WTC11 (cell line): ENCODE measurements at regions not wholly inside any gene's neighbourhood (a gene's known extent, or its start where the extent isn't known, plus 50 kb on each side); places are given as distances from the start of the nearest gene placed in this dataset.

Source experiments
- ATAC-seq: fragments of 200-7000 bp; cut with Tn5 transposase; 2 replicates; pipeline ENCODE4 v1.10.0; 2021; ENCODE audit warnings: mild to moderate bottlenecking, moderate library complexity
- CTCF ChIA-PET: fragments of 300-600 bp; sonication (Branson Sonifier 250); formaldehyde crosslinking; loops from one replicate; lab custom pipeline; 2021; ENCODE audit warnings: antibody characterized with exemption; lab: Charles Lee
- POLR2A ChIA-PET: fragments of 350-600 bp; sonication (Branson Sonifier 250); formaldehyde crosslinking; loops from one replicate; lab custom pipeline; 2021; ENCODE audit warnings: antibody characterized with exemption; lab: Charles Lee
- DNase-seq: peaks from one replicate; pipeline ENCODE4 v3.0.0; 2021; ENCODE audit warnings: low spot score
- H3K27ac Mint-ChIP-seq: 2 replicates; pipeline ENCODE4 v1.8.0; 2021; ENCODE audit warnings: mixed read lengths
- H3K27me3 Mint-ChIP-seq: 2 replicates; pipeline ENCODE4 v1.8.0; 2021; ENCODE audit warnings: low read depth, mild to moderate bottlenecking, moderate library complexity, mixed read lengths
- H3K36me3 Mint-ChIP-seq: 2 replicates; pipeline ENCODE4 v1.8.0; 2021; ENCODE audit warnings: mixed read lengths
- H3K4me1 Mint-ChIP-seq: 2 replicates; pipeline ENCODE4 v1.8.0; 2022; ENCODE audit warnings: mixed read lengths
- H3K4me3 Mint-ChIP-seq: 2 replicates; pipeline ENCODE4 v1.8.0; 2021; ENCODE audit warnings: mild to moderate bottlenecking, moderate library complexity, mixed read lengths
- H3K9me3 Mint-ChIP-seq: 2 replicates; pipeline ENCODE4 v1.8.0; 2021; ENCODE audit warnings: mixed read lengths
- AR ChIP-seq: fragments of 250-450 bp; sonication (Bioruptor Pico); IDR thresholded peaks from 2 replicates; pipeline ENCODE4 v1.9.0; 2021; ENCODE audit warnings: mild to moderate bottlenecking
- ATF1 ChIP-seq: sonication (generic); formaldehyde crosslinking; IDR thresholded peaks from 2 replicates; pipeline ENCODE4 v1.8.1; 2023; ENCODE audit warnings: mild to moderate bottlenecking, moderate library complexity, missing genetic modification reagents
- ATF6 ChIP-seq: sonication (generic); formaldehyde crosslinking; IDR thresholded peaks from 2 replicates; pipeline ENCODE4 v1.8.1; 2023; ENCODE audit warnings: mild to moderate bottlenecking, missing genetic modification reagents
- CBFB ChIP-seq: sonication (generic); formaldehyde crosslinking; IDR thresholded peaks from 2 replicates; pipeline ENCODE4 v1.8.1; 2022; ENCODE audit warnings: mild to moderate bottlenecking, low read depth, missing genetic modification reagents
- CREM ChIP-seq: sonication (generic); formaldehyde crosslinking; IDR thresholded peaks from 2 replicates; pipeline ENCODE4 v1.8.1; 2022; ENCODE audit warnings: mild to moderate bottlenecking, missing genetic modification reagents, moderate library complexity
- CTCF ChIP-seq: fragments of 200-600 bp; IDR thresholded peaks from 2 replicates; pipeline ENCODE4 v1.8.0; 2022; ENCODE audit warnings: antibody characterized with exemption
- E2F1 ChIP-seq: sonication (generic); formaldehyde crosslinking; IDR thresholded peaks from 2 replicates; pipeline ENCODE4 v1.8.0; 2022; ENCODE audit warnings: mild to moderate bottlenecking, missing genetic modification reagents
- FOXK1 ChIP-seq: sonication (generic); formaldehyde crosslinking; IDR thresholded peaks from 2 replicates; pipeline ENCODE4 v1.8.0; 2022; ENCODE audit warnings: mild to moderate bottlenecking, moderate library complexity, missing genetic modification reagents
- IRF1 ChIP-seq: sonication (generic); formaldehyde crosslinking; IDR thresholded peaks from 2 replicates; pipeline ENCODE4 v1.8.0; 2023; ENCODE audit warnings: missing genetic modification reagents
- MLX ChIP-seq: sonication (generic); formaldehyde crosslinking; IDR thresholded peaks from 2 replicates; pipeline ENCODE4 v1.8.1; 2023; ENCODE audit warnings: mild to moderate bottlenecking, missing genetic modification reagents, moderate library complexity
- MXD4 ChIP-seq: fragments of 250-450 bp; sonication (Bioruptor Pico); IDR thresholded peaks from 2 replicates; pipeline ENCODE4 v1.8.0; 2021; ENCODE audit warnings: mild to moderate bottlenecking, moderate library complexity, borderline replicate concordance
- MYBL2 ChIP-seq: sonication (generic); formaldehyde crosslinking; IDR thresholded peaks from 2 replicates; pipeline ENCODE4 v1.8.1; 2023; ENCODE audit warnings: mild to moderate bottlenecking, moderate library complexity, missing genetic modification reagents
- NR1H2 ChIP-seq: sonication (generic); formaldehyde crosslinking; IDR thresholded peaks from 2 replicates; pipeline ENCODE4 v1.9.0; 2021; ENCODE audit warnings: mild to moderate bottlenecking, moderate library complexity, missing genetic modification reagents
- RORB ChIP-seq: fragments of 250-450 bp; sonication (Bioruptor Pico); IDR thresholded peaks from 2 replicates; pipeline ENCODE4 v1.9.0; 2021; ENCODE audit warnings: mild to moderate bottlenecking
- SMAD3 ChIP-seq: sonication (generic); formaldehyde crosslinking; IDR thresholded peaks from 2 replicates; pipeline ENCODE4 v1.8.0; 2022; ENCODE audit warnings: missing genetic modification reagents, mild to moderate bottlenecking, borderline replicate concordance
- ZBTB43 ChIP-seq: sonication (generic); formaldehyde crosslinking; IDR thresholded peaks from 2 replicates; pipeline ENCODE4 v1.8.1; 2023; ENCODE audit warnings: mild to moderate bottlenecking, missing genetic modification reagents
- ZNF317 ChIP-seq: sonication (generic); formaldehyde crosslinking; IDR thresholded peaks from 2 replicates; pipeline ENCODE4 v1.8.1; 2023; ENCODE audit warnings: low read depth, mild to moderate bottlenecking, moderate library complexity, missing genetic modification reagents, borderline replicate concordance
- ZNF416 ChIP-seq: fragments of 250-450 bp; sonication (Bioruptor Pico); IDR thresholded peaks from 2 replicates; pipeline ENCODE4 v1.9.0; 2021; ENCODE audit warnings: mild to moderate bottlenecking, inconsistent platforms
- ZNF423 ChIP-seq: fragments of 250-450 bp; sonication (Bioruptor Pico); IDR thresholded peaks from 2 replicates; pipeline ENCODE4 v2.1.2; 2022; ENCODE audit warnings: mild to moderate bottlenecking, moderate library complexity

- H3K4me1 Mint-ChIP-seq, result no peaks in the 10 kb centered on the region
- no peak for DNase-seq
- H3K27ac Mint-ChIP-seq, result no peak overlapping the region
- H3K4me3 Mint-ChIP-seq, result no peak overlapping the region
- CTCF ChIA-PET, result no interaction called here
- H3K9me3 Mint-ChIP-seq, result no peaks in the 10 kb centered on the region
- no peak for ATAC-seq
- no peak for TF ChIP-seq E2F1 (CRISPR knock-in tag)
- TF ChIP-seq MXD4 (CRISPR knock-in tag), result no peak
- no peak for TF ChIP-seq ATF1 (CRISPR knock-in tag)
- no peak for TF ChIP-seq AR (CRISPR knock-in tag)
- TF ChIP-seq SMAD3 (CRISPR knock-in tag), result no peak
- TF ChIP-seq ZNF317 (CRISPR knock-in tag), result no peak
- TF ChIP-seq ZBTB43 (CRISPR knock-in tag), result no peak
- no peak for TF ChIP-seq ZNF416 (CRISPR knock-in tag)
- no peak for TF ChIP-seq CREM (CRISPR knock-in tag)
- TF ChIP-seq NR1H2 (CRISPR knock-in tag), result no peak
- no peak for TF ChIP-seq MLX (CRISPR knock-in tag)
- TF ChIP-seq FOXK1 (CRISPR knock-in tag), result no peak
- TF ChIP-seq ATF6, result no peak
- TF ChIP-seq IRF1, result no peak
- TF ChIP-seq RORB (CRISPR knock-in tag), result no peak
- no peak for TF ChIP-seq ZNF423 (CRISPR knock-in tag)
- TF ChIP-seq CTCF, result no peak
- TF ChIP-seq MYBL2 (CRISPR knock-in tag), result no peak
- TF ChIP-seq CBFB, result no peak
- no peaks in the 10 kb centered on the region for H3K36me3 Mint-ChIP-seq
- H3K27me3 Mint-ChIP-seq, result no peaks in the 10 kb centered on the region
- POLR2A ChIA-PET, result no interaction called here
These were observed 166.5 kb downstream of the HS3ST3A1 start for GRCh38 chr17:13435230-13435629.
